ENCODE measurements at regions not wholly inside any gene's neighbourhood (a gene's known extent, or its start where the extent isn't known, plus 50 kb on each side); places are given as distances from the start of the nearest gene placed in this dataset.
"Not testable (repeated sequence)": the region's sequence is repeated elsewhere in the genome, so short reads cannot be mapped to it uniquely, and the experiment has no call there.

DNA sequence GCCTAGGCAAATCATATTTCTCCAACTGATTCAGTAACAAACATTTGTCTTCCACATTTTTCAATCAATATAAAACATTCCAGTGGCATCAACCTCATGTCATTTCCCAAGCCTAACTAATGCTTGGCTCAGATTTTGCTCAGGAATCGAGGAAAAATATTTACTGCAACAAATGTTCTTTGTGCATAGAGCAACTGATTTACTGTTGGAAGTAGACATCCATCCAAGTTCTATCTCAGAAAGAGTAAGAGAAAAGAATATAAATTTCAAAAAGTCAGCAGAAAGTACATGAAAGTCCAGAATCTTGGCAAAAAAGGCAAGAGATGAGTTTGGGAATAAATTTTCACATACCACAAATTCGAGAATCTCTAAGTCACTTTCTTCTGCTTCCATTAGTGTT is 2245.0 kb upstream of the RAG2 start:
- no peak for ATAC-seq

DNA sequence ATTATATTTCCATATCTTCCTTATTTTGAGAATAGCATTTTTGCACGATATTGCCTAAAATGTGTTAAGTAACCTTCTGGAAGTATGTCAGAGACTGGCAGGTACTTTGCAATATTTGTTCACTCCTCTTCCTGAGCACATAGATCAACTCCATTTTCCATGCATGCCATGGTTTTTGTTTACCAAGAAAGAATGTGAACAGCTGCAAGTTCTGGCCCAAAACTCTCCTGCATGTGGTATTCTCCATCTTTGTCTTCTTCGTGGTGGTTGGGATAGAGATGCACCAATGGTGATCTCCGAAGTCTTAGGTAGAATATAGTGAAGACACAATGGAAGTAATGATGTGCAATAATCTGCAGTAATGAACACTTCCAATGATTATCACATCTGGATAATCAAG is 2241.0 kb upstream of the RAG2 start:
- no peak for ATAC-seq

DNA sequence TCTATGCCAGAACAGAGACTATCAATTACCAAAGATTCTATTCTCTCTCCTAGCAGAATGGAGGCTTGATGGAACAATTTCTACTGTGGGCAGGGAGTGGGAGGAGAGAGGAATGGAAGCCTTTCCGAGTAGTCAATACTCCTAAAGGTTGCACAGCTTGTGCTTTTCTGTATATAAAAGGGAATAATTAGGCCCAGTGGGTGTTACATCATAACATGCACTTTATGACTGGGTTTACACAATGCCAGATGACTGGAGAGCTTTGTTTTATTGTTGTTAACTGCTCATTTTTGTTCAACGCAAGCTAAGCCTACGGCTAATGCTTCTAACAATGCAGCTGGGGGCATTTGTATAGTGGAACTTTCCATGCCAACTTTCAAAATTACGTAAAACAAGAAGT is 2237.9 kb upstream of the RAG2 start:
- ATAC-seq = no peak

DNA sequence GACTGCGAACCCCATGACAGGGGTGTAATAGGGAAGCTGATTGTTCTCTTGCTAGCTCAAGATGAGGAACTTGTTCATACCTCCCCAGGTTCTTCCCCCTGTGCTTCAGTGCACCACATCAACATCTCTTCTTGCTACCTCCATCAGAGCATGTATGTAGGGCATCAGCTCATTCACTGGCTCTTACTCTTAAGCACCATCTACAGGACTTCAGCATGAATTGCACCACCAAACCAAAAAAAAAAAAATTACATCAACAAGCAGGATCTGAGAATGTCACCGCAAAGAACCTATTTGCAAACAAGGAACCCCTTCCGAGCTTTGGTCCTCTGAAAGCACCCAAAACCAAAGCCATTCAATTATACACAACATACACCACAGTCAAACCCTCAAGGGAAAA is 2226.5 kb upstream of the RAG2 start:
- ATAC-seq = no peak

DNA sequence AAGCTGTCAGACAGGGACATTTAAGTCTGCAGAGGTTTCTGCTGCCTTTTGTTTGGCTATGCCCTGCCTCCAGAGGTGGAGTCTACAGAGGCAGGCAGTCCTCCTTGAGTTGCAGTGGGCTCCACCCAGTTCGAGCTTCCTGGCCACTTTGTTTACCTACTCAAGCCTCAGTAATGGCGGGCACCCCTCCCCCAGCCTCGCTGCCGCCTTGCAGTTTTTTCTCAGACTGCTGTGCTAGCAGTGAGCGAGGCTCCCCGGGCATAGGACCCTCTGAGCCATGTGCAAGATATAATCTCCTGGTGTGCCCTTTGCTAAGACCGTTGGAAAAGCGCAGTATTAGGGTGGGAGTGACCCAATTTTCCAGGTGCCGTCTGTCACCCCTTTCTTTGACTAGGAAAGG is 2223.8 kb upstream of the RAG2 start:
- ATAC-seq = not testable (repeated sequence)

DNA sequence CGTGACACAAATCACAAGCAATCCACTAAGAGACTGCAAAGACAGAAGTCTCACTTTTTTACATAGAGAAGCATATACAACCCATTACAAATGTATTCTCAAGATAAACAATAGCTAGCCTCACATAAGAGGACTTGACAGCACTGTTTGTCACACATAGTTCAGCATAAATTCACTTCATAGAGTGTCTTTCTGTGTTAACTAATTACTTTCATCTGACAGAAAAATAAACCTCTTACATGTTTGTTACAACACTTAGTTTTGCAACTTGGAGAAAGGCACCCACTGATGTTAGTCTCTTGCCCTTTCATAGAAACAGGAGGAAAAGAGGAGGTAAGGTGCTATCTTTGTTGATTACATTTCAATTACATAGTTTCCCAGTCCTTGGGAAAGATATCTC is 2221.9 kb upstream of the RAG2 start:
- ATAC-seq = no peak

DNA sequence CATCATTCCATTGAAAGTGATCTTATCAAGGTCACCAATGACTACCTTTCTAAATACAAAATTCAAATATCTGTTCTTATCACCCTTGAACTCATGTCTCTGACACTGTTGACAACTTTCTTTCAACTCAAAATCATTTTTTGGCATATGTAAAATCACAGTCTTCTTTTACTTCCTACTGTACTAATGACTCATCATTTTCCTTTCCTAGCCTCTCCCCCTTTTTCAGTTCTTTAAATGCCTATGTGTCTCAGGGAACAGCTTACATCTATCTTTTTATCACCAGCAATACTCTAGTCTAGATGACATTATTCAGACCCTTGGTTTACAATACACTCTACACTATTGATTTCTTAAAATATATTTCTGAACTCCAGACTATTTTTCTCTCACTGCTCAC is 2220.7 kb upstream of the RAG2 start:
- no peak for ATAC-seq

DNA sequence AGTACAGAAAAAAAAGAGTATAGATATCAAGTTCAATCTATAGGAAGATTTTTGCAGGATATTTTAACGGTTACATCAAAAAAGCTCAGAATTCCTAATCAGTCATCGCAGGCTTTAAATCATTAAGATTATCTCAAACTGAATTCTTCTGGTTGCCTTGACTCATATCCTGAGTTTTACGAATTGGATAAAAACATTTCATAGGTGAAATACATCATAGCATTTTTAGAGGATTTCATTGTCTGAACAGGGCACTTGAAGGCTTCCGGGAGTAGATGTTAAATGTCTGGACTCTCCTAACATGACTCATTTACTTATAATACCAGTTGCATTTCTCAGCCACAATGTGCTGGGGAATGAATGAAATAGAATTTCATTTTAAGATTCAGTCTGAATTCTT is 2216.6 kb upstream of the RAG2 start:
- no peak for ATAC-seq

DNA sequence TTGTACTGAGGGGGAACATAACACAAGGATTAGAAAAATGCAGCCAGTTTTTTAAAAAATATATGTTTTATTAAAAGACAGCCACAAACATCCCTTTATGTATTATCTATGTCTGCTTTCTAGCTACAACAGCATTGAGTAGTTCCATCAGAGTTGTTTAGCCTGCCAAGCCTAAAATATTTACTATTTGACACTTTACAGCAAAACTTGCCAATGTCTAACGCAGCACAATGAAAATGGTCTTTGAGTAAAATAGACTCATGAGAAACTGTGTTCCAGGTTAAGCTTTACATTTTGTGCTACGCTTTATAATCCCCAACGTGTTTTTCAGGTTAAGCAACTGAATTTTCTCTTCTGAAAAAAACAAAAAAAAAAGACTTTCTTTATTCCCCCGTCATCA is 2211.5 kb upstream of the RAG2 start:
- ATAC-seq = no peak

DNA sequence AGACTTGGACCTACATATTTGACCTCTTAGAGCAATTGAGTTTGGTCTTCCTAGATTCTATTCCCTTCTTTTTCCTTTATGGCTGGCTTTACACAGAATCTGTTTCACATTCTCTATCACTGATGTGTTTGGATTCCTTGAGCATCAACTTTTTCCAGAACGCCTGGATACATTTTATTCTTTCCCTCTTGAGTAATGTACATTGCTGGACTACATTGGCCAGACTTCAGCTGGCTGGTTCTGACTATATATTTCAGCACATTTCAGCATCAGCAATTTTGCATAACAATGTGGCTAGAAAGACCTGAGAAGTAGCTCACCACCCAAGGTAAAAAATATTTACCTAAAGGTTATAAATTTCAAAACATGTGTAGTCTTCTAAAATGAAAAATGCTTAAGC is 2198.2 kb upstream of the RAG2 start:
- no peak for ATAC-seq

DNA sequence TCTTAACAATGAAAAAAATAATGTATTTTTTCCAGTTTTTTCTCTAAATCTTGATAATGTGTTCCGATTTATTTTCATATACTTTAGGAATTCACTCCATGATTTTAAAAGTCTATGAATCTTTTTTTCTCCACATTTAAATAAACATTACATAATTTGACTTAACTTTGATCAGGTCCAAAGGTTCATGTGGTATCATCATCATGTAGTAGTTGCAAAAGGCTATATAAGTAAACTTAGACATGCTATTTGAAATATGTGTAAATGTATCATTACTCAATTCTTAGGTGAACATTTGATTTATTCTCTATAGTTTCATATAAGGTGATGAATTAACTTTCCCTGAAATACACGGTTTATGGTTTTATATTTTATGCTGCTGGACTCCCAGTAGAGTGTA is 2197.0 kb upstream of the RAG2 start:
- no peak for ATAC-seq

DNA sequence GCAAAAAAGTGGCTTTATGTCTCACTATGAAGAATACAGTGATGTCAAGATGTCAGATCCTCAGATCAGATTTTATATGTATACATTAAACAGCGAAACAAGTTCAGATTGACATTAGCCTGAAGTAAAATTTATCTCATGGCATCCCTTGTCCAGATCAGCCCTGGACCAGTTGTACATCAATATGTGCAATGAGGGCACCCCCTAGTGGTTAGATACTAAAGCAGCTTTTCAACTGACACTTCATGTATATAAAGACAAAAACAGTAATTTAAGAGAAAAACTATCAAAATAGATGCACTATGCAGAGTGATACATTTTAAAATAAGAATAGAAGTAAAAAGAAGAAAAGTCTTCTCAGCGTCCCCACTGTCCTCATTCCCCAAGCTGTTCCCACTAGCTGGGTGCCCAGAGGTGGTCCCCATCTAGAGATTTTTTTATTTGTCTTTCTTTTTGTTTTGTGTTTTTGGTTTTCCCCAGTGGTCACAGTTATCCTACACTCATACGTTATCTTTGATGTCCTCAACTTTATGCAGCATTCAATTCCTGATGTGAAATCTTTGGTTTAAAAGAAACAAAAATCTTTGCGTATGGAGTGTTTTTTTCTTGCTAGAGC is 2193.4 kb upstream of the RAG2 start:
- ATAC-seq = no peak

DNA sequence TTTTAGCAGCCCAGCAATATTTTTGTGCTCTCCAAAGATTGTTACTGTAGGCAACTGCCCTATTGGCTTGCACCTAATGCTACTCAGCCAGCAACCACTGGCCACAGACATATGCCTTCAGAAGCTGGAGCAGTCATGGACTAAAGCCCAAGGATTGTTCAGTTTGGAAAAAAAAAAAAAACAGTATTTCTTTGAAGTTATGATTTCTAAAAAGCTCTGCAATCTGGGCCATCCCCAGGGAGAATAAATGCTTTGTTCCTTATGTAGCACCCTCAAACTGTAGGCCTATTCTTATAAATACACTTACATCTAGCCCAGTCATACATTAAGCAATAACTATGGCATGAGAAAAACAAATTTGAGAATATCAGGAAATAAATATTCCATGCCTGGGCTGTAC is 2190.5 kb upstream of the RAG2 start:
- no peak for ATAC-seq

DNA sequence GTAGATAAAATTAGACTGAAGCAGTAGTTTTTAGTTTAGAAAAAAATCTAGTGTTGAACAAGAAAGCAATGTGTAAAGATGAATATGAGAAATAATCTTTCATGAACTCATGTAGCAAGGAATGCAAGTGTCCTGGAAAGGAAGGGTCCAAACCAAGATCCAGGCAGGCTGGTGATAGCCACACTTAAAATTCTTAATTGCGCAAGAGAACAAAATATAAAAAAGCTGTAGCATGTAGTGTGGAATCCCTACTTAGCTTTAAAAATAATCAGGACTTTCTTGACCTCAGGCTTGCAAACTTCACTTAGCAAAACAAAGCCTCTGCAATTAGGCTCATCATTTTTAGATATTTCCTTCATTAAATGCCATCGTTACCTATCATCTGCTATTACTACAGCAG is 2186.1 kb upstream of the RAG2 start:
- ATAC-seq = no peak

DNA sequence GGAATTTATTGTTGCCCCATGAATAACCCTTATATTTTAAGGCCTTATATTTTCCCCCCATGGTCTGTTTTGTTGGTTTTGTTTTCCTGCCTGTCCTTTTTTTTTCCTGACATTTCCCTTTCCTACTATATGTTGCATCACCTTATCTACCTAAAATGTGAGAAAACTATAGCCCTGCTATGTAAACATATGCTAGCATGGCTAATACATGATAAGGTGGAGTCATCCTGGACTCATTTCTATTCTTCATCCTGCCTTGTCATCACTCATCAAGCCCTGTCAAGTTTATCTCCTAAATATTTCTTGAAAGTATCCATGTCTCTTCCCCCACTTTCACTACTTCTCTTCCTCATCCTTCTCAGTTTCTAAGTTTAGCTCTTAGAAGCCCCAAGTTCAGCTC is 2168.8 kb upstream of the RAG2 start:
- ATAC-seq = no peak

DNA sequence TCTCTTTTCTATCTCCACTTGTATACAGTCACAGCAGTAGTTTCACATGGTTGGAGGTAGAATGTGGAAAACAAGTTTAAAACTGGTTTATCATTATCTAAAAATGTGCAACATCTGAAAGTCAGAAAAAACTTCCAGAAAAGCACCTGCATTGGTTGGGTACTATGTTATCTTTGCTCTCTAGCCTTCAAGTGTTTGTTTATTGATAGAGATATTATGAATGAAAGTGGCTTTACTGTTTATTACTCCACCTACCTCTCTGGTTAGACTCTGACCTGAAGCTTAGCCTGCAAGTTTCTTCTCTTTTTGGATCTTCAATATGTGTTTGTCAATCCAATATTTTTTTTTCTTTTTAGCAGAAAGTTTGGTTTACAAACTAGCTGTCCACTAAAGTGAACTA is 2161.4 kb upstream of the RAG2 start:
- no peak for ATAC-seq

DNA sequence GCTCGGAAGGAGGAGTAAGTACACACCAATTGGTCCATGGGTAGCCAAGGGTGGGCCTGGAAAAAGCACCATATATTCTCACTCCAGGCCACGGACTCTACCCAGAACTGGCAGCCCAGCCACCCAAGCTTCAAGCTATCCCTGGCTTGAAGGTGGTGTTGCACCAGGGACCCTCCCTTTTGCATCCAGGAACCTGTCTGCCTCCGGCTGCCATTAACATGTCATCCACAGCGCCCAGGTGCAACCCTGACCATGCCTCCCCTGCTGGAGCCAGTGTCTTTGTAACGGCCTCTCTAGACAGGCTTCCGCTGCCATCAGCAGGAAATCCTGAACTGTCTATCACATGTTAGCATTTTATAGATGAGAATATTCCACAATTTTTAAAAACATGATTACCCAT is 2158.5 kb upstream of the RAG2 start:
- ATAC-seq = no peak

DNA sequence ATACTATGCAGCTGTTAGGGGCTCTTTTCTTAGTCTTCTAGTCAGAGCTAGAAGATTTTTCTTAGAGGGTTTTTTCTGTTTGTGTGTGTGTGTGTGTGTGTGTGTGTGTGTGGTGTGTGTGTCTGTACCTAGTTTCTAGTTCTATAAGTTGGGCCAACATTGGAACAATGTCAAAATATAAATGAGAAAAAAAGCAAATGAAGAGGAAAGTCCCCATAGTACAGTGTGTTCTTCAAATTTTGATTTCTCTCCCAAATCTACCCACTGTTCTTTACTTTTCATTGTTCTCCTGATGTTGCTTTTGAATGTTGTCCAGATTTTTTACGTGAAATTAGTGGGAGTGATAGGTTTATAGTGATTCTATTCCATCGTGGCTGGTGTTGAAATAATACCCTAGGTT is 2153.4 kb upstream of the RAG2 start:
- no peak for ATAC-seq

DNA sequence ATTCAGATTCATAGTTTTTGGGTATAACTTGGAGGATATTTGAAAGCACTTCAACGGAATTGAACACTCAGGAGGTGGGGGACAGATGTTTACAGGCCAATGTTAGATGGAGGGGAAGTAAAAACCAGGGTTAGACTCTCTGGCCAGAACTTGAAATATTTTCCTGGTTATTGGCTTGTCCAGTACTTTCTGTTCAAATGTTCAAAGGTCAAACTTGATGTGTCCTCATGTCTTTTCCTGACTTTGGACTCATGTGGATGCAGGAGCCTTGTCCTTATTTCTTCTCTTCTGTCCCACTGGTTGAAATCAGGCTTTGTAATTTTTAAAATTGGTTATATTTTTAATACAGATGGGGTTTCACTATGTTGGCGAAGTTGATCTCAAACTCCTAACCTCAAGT is 2148.5 kb upstream of the RAG2 start:
- not testable (repeated sequence) for ATAC-seq

DNA sequence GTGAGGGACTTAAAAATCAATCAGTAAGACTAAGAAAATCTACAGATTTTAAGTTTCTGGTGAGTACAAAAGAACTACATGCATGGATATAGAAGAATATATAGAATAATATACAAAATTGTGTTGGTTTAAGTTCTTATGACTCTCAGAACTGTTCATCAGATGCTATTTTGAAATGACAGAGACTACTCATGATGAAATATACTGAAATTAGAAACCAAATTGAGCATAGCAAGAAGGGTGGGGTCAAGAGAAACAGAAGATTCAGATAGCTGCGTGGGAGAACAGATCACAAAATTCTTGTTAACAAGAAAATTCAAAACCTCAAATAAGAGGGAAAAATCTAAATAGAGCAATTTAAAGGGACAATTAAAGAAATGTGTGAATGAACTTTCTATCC is 2125.3 kb upstream of the RAG2 start:
- no peak for ATAC-seq

DNA sequence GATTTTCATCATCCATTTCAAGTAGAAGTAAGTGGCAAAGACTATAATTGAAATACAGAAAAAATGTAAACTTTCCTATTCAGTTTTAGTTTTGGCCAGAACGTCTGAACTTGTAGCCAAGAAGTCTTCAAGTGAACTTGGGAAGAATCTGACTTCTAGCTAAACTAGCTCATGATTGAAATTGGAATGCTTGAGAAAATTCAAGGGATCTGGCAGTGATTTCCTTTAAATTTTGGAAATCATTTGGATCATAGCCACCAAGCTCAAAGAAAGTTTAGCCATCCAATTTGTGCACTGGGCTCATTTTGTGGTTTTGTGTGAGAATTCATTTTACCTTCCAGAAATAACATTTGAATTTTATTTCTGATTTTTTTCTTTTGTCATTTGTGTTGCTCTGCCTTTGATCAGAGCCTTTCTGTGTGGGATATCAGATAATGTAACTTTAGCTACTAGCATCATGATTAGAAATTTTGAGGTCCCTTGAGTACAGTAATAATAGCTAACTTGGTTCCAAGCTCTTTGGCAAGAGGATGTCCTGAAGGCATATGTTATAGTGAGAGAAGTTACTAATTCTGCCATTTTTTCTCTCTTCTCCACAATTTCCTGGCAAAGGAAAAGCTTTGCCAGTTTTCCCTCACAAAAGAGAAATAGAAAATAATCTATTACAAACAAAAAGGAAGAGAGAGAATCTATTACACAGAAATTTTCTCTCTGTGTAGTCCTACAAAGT is 2123.7 kb upstream of the RAG2 start:
- no peak for ATAC-seq

DNA sequence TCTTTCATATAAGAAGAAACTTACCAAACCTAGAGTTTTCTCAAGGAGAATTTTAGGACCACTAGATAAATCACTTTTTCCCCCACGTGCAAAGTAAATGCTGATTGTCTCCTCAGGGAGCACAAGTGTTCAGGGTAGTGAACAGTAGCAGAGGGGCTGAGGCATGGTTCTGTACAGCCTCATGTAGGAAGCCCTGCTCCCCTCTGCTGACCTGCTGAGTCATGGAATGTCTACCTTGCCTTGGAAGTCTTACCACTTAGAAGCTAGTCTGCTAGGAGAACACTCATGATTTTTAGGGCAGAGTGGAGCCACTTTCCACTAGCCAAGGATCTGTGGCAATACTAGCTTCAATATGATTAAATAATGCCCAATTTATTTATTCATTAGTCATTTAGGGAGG is 2120.6 kb upstream of the RAG2 start:
- no peak for ATAC-seq

DNA sequence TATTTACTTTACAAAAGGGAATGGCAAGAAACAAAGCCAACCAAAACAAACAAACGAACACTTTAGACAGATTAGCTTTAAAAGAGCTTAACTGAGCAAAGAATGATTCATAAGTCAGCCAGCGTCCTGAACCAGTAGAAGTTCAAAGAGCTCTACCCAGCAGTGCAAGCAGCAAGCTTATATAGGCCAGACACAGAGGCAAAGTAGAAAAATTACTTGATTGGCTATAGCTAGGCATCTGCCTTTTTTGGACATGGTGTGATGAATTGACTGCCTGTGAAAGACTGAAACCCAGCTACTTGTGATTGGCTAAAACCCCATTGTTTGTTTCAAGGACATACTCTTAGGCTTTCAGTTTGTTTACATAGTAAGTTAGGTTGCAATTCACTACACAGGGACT is 2120.0 kb upstream of the RAG2 start:
- no peak for ATAC-seq

DNA sequence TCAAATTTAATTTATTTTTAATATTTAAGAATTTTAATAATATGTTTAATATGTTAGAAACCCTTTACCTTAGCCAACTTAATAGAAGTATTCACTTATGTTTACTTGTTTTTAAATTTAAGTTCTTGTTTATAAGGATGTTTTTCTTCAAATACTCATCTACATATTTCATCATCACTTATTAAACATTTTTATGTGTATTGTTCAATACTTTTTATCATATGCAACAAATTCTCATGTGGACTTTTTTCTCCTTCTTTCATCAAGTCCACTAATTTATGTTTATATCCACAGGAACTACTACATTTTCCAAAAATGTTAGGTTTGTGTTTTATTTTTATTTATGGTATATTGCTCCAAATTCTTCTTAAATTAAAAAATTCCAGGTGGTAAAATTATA is 2113.1 kb upstream of the RAG2 start:
- ATAC-seq = no peak

DNA sequence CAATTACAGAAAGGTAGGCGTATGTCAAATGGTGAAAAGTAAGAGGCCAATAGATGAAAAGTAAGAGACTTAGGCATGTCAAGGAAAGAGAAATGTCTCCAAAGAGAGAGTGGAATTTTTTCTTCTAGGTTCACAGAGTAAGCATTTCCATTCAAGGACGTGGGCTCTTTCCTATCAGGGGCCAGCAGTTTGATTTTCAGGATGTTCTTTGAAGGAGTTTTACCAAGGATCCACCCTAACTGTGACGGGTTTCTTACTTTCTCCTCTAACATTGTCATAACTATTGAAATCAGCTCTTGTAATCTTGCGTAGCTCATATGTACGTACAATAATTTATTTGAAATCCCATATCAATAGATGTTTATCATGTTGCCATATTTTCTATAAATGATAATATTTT is 2112.2 kb upstream of the RAG2 start:
- ATAC-seq = no peak
